ENCODE measurements at regions not wholly inside any gene's neighbourhood (a gene's known extent, or its start where the extent isn't known, plus 50 kb on each side); places are given as distances from the start of the nearest gene placed in this dataset.

- TF ChIP-seq CTCF (IDR thresholded peaks at IDR 0.05; ENCODE audit: low read depth, low read length): no peak
- TF ChIP-seq POLR2A (IDR thresholded peaks at IDR 0.05; ENCODE audit: extremely low read depth, insufficient read length): no peak
- TF ChIP-seq MAX (IDR thresholded peaks at IDR 0.05; ENCODE audit: low read depth, low read length): no peak
- no peak for TF ChIP-seq MYC (IDR thresholded peaks at IDR 0.05; ENCODE audit: low read depth, low read length)
Observed at GRCh38 chr13:37175996-37176395, 70.5 kb upstream of the CSNK1A1L start.

Measured in NB4 (cell line).